Astrocyte (in vitro differentiated cells and primary cell): ENCODE measurements at regions not wholly inside any gene's neighbourhood (a gene's known extent, or its start where the extent isn't known, plus 50 kb on each side); places are given as distances from the start of the nearest gene placed in this dataset.

ENCODE experiments used
- EZH2 ChIP-seq: IDR thresholded peaks from 2 replicates; pipeline ENCODE4 v1.6.1; 2012; ENCODE audit warnings: mild to moderate bottlenecking, low read length, inconsistent platforms; ENCODE audit not compliant: insufficient read depth
- TF ChIP-seq, protein P1 (sequence below): IDR thresholded peaks from 2 replicates; pipeline ENCODE4 v1.5.1; 2011; ENCODE audit warnings: low read depth, mild to moderate bottlenecking, inconsistent platforms, low read length, moderate library complexity; ENCODE audit not compliant: insufficient read depth

- TF ChIP-seq, protein P1, sequence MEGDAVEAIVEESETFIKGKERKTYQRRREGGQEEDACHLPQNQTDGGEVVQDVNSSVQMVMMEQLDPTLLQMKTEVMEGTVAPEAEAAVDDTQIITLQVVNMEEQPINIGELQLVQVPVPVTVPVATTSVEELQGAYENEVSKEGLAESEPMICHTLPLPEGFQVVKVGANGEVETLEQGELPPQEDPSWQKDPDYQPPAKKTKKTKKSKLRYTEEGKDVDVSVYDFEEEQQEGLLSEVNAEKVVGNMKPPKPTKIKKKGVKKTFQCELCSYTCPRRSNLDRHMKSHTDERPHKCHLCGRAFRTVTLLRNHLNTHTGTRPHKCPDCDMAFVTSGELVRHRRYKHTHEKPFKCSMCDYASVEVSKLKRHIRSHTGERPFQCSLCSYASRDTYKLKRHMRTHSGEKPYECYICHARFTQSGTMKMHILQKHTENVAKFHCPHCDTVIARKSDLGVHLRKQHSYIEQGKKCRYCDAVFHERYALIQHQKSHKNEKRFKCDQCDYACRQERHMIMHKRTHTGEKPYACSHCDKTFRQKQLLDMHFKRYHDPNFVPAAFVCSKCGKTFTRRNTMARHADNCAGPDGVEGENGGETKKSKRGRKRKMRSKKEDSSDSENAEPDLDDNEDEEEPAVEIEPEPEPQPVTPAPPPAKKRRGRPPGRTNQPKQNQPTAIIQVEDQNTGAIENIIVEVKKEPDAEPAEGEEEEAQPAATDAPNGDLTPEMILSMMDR, result no peak
- no peak for TF ChIP-seq EZH2
Measured at GRCh38 chr12:92404921-92405320, 259.3 kb upstream of the BTG1 start.
